AG04449 (cell line): ENCODE measurements at regions not wholly inside any gene's neighbourhood (a gene's known extent, or its start where the extent isn't known, plus 50 kb on each side); places are given as distances from the start of the nearest gene placed in this dataset.

Experiments
- CTCF ChIA-PET: fragments of 350-600 bp; formaldehyde crosslinking; extraction: SDS; loops from one replicate; lab custom pipeline; 2021; ENCODE audit warnings: antibody characterized with exemption; lab: Yijun Ruan, JAX
- POLR2A ChIA-PET: fragments of 400-600, 350-600 bp; formaldehyde crosslinking; extraction: SDS; loops from one replicate; lab custom pipeline; 2020; ENCODE audit warnings: antibody characterized with exemption, inconsistent platforms; lab: Yijun Ruan, JAX
- DNase-seq: peaks from one replicate; pipeline ENCODE4 v3.0.0-alpha.2; 2010; ENCODE audit warnings: low read depth, low spot score
- H3K4me3 ChIP-seq: 2 replicates; pipeline ENCODE4 v1.5.1; 2011; ENCODE audit warnings: low read depth, mild to moderate bottlenecking, control low read depth, low read length
- TF ChIP-seq, protein P1 (sequence below): IDR thresholded peaks from one replicate; pipeline ENCODE4 v1.5.1; 2011; ENCODE audit warnings: mild to moderate bottlenecking, moderate library complexity, low read length, control low read depth, inconsistent platforms; ENCODE audit not compliant: insufficient read depth; ENCODE audit errors: missing control alignments

DNA sequence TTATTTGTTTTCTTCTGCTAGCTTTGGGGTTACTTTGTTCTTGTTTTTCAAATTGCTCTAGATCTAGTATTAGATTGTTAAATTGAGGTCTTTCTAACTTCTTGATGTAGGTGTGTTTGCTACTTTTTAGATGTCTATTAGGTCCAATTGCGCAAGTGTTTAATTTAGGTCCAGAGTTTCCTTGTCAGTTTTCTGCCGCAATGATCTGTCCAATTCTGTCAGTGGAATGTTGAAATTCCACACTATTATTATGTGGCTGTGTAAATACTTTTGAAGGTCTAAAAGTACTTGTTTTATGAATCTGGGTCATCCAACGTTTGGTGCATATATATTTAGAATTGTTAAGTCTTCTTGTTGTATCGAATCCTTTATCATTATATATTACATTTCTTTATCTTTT lies 324.4 kb upstream of the SGO1 start:
- TF ChIP-seq, protein P1, sequence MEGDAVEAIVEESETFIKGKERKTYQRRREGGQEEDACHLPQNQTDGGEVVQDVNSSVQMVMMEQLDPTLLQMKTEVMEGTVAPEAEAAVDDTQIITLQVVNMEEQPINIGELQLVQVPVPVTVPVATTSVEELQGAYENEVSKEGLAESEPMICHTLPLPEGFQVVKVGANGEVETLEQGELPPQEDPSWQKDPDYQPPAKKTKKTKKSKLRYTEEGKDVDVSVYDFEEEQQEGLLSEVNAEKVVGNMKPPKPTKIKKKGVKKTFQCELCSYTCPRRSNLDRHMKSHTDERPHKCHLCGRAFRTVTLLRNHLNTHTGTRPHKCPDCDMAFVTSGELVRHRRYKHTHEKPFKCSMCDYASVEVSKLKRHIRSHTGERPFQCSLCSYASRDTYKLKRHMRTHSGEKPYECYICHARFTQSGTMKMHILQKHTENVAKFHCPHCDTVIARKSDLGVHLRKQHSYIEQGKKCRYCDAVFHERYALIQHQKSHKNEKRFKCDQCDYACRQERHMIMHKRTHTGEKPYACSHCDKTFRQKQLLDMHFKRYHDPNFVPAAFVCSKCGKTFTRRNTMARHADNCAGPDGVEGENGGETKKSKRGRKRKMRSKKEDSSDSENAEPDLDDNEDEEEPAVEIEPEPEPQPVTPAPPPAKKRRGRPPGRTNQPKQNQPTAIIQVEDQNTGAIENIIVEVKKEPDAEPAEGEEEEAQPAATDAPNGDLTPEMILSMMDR: no peak

GRCh38 chr3:20503394-20504082 lies 317.5 kb upstream of the SGO1 start:
- ChIA-PET CTCF (interaction anchor here (1.7 kb wide), 1 partner anchor 9 kb away, joined by 4 read pairs; no protein-coding TSS in a partner anchor), POLR2A (no interaction called here)
- TF ChIP-seq, protein P1: no peak
- DNase-seq: no peak
- no peak overlapping the region for H3K4me3 ChIP-seq

More for the DNA sequence above, 324.4 kb upstream of the SGO1 start:
- ChIA-PET POLR2A (no interaction called here), CTCF (interaction anchor here (1.9 to 3.8 kb wide), 6 partner anchors 9 to 1384 kb away, joined by 6 to 32 read pairs (median 8); no protein-coding TSS in a partner anchor)
- no peak for DNase-seq
- no peak overlapping the region for H3K4me3 ChIP-seq

DNA sequence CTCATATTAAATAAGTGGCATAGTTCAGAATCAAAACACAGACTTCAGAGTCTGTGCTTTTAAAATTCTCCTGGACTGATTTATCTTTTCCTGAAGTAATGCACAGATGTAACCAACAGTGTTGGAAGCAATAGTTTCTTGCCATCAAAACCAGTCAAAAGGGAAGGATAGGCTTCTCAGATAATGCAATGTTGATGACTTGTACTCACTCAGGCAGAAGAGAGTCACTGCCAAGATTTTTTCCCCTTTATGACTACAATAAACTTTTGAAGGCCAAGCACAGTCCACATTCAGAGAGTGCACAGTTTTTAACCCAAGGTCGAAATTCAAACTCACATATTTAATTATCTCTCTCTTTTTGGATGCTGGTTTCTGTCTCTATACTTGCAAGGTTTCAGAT lies 305.0 kb upstream of the SGO1 start:
- TF ChIP-seq, protein P1: no peak
- CTCF ChIA-PET: no interaction called here

GRCh38 chr3:20488151-20488550 lies 302.1 kb upstream of the SGO1 start:
- TF ChIP-seq, protein P1: no peak
- POLR2A ChIA-PET: no interaction called here
- no peak overlapping the region for H3K4me3 ChIP-seq
- CTCF ChIA-PET: no interaction called here
- no peak for DNase-seq

More for the DNA sequence above, 305.0 kb upstream of the SGO1 start:
- DNase-seq: no peak
- POLR2A ChIA-PET: no interaction called here
- no peak overlapping the region for H3K4me3 ChIP-seq

DNA sequence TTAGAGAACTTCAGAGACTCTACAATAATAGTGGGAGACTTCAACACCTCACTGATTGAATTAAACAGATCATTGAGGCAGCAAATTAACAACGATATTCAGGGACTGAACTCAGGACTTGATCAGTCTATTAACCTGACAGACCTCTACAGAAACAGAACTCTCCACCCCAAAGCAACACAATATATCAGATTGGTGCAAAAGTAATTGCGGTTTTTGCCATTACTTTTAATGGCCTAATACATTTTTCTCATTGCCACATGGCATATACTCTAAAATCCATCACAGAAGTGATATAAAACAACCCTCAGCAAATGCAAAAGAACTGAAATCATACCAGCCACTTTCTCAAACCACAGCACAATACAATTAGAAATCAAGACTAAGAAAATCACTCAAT lies 298.1 kb upstream of the SGO1 start:
- TF ChIP-seq, protein P1: no peak
- POLR2A ChIA-PET: no interaction called here
- no peak for DNase-seq
- CTCF ChIA-PET: no interaction called here
- H3K4me3 ChIP-seq: no peak overlapping the region

GRCh38 chr3:20482350-20482749 lies 296.3 kb upstream of the SGO1 start:
- ChIA-PET POLR2A (no interaction called here), CTCF (no interaction called here)
- no peak for DNase-seq
- TF ChIP-seq, protein P1: no peak
- no peak overlapping the region for H3K4me3 ChIP-seq
